ENCODE measurements at regions not wholly inside any gene's neighbourhood (a gene's known extent, or its start where the extent isn't known, plus 50 kb on each side); places are given as distances from the start of the nearest gene placed in this dataset.

DNA sequence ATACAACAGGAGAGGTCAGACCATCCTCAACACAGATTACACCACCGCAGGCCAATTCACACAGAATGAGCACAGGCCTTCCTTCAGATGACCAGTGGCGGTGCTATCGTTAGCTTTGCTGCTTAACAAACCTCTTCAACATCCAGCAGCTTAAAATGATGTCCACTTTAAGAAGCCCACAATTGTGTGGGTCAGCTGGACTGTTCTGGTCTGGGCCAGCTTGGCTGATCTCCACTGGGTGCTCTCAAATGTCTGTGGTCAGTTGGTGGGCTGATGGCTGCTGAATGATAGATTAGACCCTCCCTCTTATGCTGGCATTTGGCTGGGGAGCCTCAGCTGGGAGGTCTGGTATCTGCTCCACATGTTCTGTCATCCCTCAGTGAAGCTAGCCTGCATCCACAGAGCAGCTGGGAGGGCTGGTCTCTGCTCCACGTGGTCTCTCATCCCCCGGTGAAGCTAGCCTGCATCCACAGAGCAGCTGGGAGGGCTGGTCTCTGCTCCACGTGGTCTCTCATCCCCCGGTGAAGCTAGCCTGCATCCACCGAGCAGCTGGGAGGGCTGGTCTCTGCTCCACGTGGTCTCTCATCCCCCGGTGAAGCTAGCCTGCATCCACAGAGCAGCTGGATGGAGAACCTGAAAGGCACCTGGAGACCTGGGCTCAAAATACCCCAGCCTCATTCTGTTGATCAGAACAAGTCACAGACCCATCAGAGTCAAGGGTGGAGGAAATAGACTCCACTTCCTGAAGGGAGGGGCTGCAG lies 203.6 kb upstream of the DIO3 start:
- H2AFZ ChIP-seq (ENCODE audit: low read depth) = no peak overlapping the region
- no peak overlapping the region for H3K4me3 ChIP-seq (IDR thresholded peaks at IDR 0.05; ENCODE audit: insufficient read depth, low read depth, low read length)
- TF ChIP-seq CTCF (conservative IDR thresholded peaks at IDR 0.05; ENCODE audit: low read depth, low read length) = no peak
- H3K36me3 ChIP-seq (ENCODE audit: insufficient read depth) = no peaks in the 10 kb centered on the region
- H3K4me1 ChIP-seq (ENCODE audit: low read depth, poor library complexity, severe bottlenecking) = no peaks in the 10 kb centered on the region
- peaks cover 7% of the 10 kb centered on the region for H3K27me3 ChIP-seq (ENCODE audit: insufficient read depth, low read depth)
- no peak overlapping the region for H3K4me2 ChIP-seq
- no peaks in the 10 kb centered on the region for H4K20me1 ChIP-seq (ENCODE audit: insufficient read depth)
- no peak overlapping the region for H3K9ac ChIP-seq
- no peak overlapping the region for H3K27ac ChIP-seq
- no peaks in the 10 kb centered on the region for H3K79me2 ChIP-seq (ENCODE audit: insufficient read depth, low read depth)

DNA sequence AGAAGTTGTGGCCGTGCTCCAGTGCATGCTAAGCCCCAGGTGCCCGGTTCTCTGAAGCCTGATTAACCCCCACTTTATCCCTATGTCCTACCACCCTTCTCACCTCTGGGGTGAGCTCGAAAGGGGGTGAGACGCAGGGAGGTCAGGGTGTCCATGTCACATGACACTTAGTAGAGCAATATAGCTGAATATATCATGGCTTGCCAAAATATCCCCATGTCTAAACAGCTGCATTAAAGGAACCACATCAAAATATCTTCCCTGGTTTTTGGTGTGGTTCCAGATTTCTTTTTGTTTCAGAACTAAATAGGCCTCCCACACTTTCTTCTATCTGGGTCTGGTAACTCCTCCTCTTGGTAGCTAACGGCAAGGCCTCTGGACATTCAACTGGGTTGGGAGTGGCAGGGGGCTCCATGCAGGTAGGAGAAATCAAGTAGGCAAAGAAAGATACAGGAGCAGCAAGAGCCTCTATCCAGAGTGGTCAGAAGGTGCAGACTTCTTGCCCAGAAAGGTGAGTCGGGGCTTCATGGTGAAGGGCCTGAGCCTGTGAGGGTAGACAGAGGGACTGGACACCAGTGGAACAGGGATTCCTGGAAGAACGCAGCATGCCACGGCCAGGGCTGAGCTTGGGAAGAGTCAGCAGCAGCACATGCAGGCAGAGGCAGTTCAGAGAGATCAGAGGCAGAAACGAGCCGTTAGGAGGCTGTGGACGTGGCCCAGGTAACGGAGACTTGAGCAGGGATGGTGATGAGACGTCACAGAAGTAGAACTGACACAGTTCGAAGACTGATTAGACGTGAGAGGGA lies 202.8 kb upstream of the DIO3 start:
- Histone ChIP-seq H2AFZ (ENCODE audit: low read depth) (no peak overlapping the region), H3K79me2 (ENCODE audit: insufficient read depth, low read depth) (no peaks in the 10 kb centered on the region), H3K4me1 (ENCODE audit: low read depth, poor library complexity, severe bottlenecking) (no peaks in the 10 kb centered on the region), H4K20me1 (ENCODE audit: insufficient read depth) (no peaks in the 10 kb centered on the region), H3K4me3 (IDR thresholded peaks at IDR 0.05; ENCODE audit: insufficient read depth, low read depth, low read length) (no peak overlapping the region), H3K9ac (no peak overlapping the region), H3K4me2 (no peak overlapping the region), H3K36me3 (ENCODE audit: insufficient read depth) (no peaks in the 10 kb centered on the region), H3K27me3 (ENCODE audit: insufficient read depth, low read depth) (peaks cover 7% of the 10 kb centered on the region), H3K27ac (no peak overlapping the region)
- TF ChIP-seq CTCF (conservative IDR thresholded peaks at IDR 0.05; ENCODE audit: low read depth, low read length) = no peak

DNA sequence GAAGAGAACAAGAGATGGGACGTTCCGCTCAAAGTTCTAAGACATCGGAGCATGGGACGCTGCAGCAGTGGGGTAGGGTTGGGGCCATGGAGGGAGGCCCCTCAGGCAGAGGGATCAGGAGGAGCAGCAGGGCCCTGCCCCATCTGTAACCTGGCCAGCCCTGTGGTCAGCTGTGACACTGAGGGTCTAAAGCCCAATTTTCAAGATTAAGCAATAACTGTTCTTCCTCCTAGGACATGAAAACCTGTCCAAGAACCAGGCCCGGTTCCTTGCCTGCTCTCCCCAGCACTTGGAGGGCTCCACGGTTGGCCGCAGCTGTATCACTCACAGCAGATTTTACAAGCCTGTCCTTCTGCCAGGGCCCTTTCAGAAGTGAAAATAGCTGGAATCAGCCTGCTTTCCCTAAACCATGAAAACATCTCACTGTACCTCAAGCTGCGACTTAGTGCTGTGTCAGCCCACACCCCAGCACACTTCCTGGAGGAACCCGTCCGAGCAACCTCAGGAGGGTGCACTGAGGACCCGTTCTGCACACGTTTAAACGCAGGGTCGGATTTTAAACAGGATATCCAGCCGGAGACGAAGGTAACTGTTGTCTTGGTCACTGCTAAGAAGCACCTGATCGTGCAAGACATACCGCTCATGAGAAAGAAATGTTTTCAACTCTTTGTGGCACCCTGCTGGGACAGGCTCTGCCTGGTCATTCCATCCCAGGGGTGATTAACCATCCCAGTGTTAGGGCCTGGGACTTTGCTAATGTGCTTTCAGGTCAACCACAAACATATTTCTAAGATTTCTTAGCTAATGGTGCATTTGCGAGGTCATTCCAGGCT lies 201.9 kb upstream of the DIO3 start:
- H3K79me2 ChIP-seq (ENCODE audit: insufficient read depth, low read depth) = no peaks in the 10 kb centered on the region
- H3K9ac ChIP-seq = no peak overlapping the region
- H4K20me1 ChIP-seq (ENCODE audit: insufficient read depth) = no peaks in the 10 kb centered on the region
- H3K4me2 ChIP-seq = no peak overlapping the region
- H3K4me1 ChIP-seq (ENCODE audit: low read depth, poor library complexity, severe bottlenecking) = no peaks in the 10 kb centered on the region
- no peak overlapping the region for H2AFZ ChIP-seq (ENCODE audit: low read depth)
- H3K27me3 ChIP-seq (ENCODE audit: insufficient read depth, low read depth) = peaks cover 7% of the 10 kb centered on the region
- no peak for TF ChIP-seq CTCF (conservative IDR thresholded peaks at IDR 0.05; ENCODE audit: low read depth, low read length)
- H3K4me3 ChIP-seq (IDR thresholded peaks at IDR 0.05; ENCODE audit: insufficient read depth, low read depth, low read length) = no peak overlapping the region
- no peak overlapping the region for H3K27ac ChIP-seq
- no peaks in the 10 kb centered on the region for H3K36me3 ChIP-seq (ENCODE audit: insufficient read depth)

GRCh38 chr14:101360054-101360911 lies 201.0 kb upstream of the DIO3 start:
- H3K4me2 ChIP-seq = no peak overlapping the region

More at GRCh38 chr14:101360054-101360911, 201.0 kb upstream of the DIO3 start:
- TF ChIP-seq CTCF (conservative IDR thresholded peaks at IDR 0.05; ENCODE audit: low read depth, low read length) = no peak
- Histone ChIP-seq H3K27me3 (ENCODE audit: insufficient read depth, low read depth) (peaks cover 10% of the 10 kb centered on the region), H3K4me3 (IDR thresholded peaks at IDR 0.05; ENCODE audit: insufficient read depth, low read depth, low read length) (no peak overlapping the region), H2AFZ (ENCODE audit: low read depth) (no peak overlapping the region), H4K20me1 (ENCODE audit: insufficient read depth) (no peaks in the 10 kb centered on the region), H3K36me3 (ENCODE audit: insufficient read depth) (no peaks in the 10 kb centered on the region), H3K9ac (no peak overlapping the region), H3K4me1 (ENCODE audit: low read depth, poor library complexity, severe bottlenecking) (no peaks in the 10 kb centered on the region), H3K79me2 (ENCODE audit: insufficient read depth, low read depth) (no peaks in the 10 kb centered on the region), H3K27ac (no peak overlapping the region)
